ENCODE measurements at regions not wholly inside any gene's neighbourhood (a gene's known extent, or its start where the extent isn't known, plus 50 kb on each side); places are given as distances from the start of the nearest gene placed in this dataset.

DNA sequence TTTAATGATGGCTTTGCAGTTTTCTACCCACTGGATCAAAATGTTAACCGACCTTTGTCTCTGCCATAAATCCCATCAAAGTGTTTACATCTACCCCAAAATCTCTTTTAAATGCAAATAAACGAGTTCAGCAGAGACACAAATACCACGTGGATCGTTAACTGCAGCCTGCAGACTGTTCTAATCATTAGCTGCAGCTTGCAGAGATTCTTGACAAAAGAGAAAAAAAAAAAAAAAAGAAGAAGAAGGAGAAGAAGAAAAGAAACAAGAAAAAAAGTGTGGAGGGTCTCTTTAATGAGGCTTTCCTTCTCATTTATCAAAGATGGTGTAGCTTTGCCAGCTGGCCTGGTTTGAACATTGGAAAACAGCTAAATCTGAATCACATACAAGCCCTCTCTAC is 275.7 kb downstream of the NEDD1 start:
- DNase-seq = no peak

DNA sequence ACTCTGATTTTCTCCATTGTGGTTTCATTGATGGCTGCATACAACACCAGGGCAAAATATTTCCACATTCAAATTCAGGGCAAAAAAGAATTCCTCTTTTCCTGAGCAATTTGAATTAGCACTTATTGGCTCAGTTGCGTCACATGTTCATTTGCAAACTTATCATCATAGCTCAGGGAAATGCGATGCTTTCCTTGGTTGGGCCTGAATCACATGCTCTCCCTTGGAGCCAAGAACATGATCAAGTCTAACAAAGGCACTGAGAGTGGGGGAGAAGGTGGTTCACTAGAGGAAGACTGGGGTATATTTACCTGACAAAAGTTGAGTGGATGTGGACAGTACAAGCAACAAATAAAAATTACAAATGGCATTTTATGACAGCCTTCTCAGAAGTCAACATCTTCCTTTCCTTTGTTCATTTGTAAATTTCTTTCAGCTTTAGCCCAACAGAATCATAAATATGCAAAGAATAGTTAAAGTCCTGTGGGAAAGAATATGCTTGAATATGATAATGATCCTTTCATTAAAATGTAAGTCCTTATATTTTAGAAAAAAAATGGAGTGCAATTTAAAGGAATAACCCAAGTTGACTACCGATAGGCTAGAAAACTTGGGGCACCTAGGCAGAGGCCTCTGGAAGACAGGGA is 277.2 kb downstream of the NEDD1 start:
- DNase-seq = no peak

DNA sequence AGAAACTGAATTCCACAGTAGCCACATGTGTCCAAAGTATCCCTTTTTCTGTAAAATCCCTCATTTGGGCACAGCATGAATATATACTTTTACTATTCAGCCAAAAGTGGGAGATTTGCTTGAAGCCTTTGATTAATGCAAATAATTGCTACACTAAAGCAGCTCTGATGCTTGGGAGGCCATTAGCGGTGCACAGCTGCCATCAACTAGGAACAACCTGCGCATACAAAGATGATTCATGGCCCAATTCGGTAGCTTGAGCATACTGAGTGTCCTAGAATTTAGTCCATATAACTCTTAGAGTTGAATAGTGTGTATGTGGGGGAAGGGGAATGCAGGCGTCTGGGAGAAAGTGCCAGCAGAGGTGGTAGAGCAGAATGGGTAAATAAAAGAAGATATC is 277.0 kb upstream of the RMST start:
- no peak for DNase-seq

DNA sequence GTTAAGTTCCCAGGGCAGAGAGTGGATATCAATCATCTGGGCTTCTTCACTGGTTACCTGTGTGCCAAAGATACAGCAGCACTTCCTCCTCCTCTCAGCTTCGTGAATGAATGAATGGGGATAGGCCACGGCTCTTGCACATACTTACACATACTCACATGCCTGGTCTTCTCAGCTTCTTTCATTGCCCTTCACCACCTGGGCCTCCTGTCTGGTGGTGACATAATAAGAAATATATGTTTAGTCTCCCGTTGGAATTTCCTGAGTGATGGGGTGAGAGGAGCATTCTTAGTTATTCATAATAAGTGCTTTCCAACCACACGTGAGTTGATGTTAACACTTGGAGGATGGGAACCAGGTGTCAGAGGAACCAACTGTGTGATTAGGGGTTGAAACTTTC is 268.1 kb upstream of the RMST start:
- no peak for DNase-seq

DNA sequence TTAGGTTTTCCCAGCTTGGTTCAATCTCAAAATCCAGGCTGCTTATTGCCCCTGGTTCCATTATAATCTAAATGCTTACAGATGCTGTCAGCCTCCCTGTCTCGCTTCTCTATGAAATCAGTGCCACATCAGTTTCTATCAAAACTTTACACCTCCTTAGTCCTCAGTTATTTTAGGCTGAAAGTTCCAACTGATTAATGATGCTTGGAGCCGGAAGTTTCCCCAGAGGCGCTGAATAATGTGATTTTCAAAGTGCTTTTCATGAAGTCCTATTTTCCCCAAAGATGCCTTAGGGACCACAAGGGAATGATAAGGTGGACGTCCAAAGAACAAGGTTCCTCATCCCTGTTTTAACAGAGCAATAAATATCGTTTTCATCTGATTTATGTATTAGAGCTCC is 262.4 kb upstream of the RMST start:
- no peak for DNase-seq

DNA sequence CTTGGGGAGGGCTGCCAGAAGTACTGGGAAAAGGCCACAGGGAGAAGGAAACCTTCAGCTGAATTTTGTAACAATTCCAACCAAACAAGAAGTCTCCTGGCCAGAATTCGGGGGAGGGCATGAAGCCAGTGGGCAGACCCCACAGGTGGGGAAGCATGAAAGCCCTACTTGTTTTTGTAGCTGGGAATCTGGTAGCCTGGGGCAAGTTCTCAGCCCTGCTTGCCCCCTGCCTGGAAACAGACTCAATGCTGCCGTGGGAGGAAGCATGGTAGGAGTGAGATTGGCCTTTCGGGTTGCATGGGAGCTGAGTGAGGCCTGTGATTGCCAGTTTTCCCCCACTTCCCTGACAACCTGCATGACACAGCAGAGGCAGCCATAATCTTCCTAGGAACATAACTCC is 259.2 kb upstream of the RMST start:
- no peak for DNase-seq

DNA sequence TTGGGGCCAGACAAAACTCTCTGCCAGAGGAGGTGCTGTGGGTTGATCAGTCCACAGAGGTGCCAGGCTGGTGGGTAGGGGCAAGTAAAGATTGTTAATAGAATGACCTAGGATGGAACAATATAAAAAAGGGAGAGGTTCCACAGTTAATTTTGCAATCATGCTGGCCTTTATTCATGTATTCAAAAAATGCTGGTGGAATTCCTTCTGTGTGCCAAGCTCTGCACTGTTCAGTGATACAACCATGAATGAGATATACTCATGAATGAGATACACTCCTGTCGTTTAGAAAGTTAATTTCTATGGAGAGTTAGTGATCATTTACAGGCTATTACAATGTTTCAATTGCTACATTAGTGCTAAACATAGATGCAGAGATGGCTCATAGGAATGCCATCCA is 252.6 kb upstream of the RMST start:
- DNase-seq = no peak

DNA sequence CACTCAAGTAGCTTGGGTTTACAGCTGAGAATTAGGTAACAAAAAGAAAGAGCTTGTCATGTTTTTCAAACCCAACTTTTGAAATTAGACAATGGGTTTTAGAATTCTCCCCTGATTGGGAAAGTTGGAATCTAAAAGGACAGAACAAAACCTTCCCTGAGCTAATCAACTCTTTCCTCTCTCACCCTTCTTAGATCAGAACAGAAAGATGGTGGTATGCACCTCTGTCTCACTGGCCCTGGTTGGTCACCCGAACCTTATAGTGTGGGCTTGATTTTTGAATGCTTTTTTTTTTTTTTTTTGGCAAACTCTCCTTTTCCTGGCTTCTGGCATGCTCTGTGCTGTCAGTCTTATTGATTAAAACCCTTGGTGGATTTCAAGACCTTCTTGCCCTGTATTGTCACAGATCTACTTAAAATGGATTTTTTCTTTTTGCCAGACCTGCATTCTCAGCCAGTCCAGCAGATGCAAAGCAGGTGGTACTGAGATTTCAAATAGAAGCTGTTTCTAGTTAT is 251.1 kb upstream of the RMST start:
- no peak for DNase-seq

DNA sequence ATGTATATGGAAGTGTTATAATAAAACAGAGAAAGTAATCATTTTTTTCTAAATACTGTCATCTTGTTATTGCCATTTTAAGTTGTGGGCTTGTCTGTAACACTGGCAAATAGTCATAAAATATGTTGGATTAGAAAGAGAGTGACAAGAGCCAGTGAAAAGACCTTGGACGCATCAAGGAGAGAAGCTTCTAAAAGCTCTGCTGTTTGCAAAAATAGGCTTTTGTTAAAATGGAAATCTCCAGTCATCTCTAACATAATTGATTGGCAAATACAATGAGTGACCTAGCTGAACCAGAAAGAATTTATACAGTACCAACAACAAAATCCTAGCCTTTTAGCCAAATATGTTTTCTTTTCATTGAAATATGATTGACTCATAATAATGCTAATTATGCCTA is 245.8 kb upstream of the RMST start:
- no peak for DNase-seq

DNA sequence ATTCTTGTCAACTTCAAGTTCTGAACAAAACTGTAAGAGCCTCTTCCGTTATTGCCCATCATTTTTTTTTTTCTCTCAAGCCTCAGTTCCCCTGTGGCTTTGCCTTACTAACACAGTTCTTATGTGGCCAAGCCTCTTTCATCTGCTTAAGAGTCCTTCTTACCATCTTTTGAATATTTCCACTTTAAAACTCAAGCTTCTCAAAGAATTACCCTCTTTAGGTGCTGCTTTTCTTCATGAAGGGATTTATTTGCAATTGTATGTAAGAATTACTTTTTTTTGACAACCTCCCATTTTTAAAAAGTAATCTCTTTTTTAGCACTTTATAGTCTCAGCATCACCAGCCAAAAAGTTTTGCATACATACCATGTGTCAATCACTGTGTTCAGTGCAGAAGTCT is 240.2 kb upstream of the RMST start:
- DNase-seq = no peak

DNA sequence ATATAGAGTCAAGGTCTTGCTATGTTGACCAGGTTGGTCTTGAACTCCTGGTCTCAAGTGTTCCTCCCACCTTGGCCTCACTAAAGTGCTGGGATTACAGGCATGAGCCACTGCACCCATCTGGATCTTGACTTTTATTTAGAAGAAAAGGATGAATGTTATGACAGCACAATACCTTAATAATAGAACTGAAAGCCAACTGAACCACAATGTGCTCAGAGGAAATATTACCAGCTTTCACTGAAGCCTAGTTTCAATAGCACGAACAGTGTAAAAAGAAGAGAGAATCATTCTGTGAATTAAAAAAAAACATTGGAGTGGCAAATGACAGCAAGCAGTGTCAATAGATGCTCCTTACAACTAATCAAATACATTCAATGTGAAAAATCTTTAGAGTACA is 239.2 kb upstream of the RMST start:
- no peak for DNase-seq

DNA sequence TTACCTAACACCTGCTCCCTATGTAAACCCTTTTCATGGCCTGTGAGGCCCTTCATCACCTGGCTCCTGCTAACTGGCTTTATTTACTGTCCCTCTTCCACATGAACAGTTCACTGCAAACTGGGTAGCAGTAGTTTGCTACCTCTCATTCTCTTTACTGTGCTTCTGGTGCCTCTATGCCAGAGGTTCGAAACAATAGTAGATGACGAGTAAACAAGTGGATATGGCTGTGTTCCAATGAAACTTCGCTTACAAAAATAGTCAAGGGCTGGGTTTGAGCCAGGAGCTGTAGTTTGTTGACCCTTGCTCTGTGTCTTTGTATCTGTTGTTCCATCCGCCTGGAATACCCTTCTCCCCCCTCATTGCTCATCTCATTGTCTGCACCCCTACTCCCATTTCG is 233.6 kb upstream of the RMST start:
- peak; percentile 94 for DNase-seq

DNA sequence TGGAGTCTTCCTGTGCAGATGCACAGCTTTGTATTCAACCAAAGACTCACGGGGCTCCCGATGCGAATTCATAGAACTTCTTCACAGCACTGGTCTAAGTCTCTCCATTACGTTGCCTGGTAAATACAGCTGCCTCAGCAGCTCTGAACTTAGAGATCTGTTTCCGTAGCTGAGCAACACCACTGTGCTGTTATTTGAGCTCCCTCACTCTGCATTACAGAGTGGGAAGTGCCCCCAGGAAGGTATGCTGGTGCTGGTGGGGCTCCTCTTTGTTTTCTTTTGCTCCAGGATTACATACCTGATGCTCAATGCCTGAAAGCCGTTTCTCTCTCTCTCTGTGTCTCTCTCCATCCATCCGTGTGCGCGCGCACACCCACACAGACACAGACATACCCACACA is 227.5 kb upstream of the RMST start:
- DNase-seq = no peak

DNA sequence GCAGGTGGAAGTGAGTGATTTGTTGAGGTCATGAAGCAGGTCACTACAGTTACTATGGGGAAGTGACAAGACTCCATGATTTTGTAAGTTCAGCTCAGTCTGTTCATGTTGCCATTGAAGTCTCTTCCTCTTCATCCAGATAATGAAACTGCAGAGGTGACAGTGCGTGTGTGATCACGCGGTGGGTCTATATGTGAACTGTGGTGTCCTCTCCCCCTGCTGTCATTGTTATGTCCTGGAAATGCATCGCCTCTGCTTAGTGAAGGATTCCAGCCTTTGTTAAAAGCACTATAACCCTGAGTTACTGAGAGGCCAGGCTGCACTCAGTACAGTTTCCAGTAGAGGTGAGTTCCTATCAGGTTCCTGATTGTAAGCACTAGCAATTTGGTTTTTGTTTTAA is 216.2 kb upstream of the RMST start:
- no peak for DNase-seq

DNA sequence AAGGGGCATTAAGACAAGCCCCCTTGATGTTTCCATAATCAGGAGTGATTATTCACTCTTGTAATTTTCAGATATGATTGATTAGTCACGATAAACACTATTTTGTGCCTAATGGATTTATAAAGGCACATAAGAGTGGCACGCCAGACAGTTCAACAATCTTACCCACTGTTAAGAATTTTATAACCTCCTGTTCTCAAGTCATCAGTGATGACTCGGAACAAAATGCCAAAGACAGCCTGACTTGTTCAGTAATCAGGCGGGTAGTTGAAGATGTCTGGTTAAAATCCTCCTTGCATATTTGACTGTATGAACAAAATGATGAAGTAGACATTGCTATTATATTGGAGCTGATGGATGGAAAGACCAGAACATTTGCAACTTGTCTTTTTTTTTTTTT is 212.1 kb upstream of the RMST start:
- DNase-seq = no peak

DNA sequence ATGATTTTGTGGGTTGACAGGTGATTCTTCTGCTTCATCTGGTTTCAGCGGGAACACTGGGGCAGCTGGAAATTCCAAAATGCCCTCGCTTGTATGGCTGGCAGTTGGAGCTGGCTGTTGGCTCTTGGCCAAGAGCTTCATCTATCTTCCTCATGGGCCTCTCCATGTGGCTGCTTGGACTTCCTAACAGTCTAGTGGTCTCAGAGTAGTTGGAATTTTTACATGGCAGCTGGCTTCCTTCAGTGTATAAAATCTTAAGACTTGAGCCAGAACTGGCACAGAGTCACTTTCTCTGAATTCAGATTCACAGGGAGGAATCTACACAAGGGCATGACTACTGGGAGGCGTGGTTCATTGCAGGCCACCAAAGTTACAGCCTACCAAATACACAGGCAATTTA is 204.9 kb upstream of the RMST start:
- DNase-seq = no peak

DNA sequence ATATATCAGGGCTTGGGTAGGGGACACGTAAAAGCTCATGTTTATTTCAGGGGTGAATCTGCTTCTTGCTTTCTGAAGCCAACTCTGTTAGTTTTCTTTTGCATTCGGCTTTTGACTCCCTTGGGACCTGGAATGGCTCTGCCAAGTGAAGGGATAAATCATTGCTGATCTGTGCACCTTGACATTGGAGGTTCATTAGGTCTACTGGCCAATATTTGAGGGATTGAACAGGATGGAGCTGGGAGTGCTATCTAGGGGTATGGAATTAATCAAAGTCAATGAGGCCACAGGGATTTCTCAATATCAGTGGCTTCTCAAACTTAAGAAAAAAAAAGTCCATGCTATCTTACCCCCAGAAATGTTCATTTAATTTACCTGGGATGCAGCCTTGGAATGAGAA is 203.5 kb upstream of the RMST start:
- no peak for DNase-seq

DNA sequence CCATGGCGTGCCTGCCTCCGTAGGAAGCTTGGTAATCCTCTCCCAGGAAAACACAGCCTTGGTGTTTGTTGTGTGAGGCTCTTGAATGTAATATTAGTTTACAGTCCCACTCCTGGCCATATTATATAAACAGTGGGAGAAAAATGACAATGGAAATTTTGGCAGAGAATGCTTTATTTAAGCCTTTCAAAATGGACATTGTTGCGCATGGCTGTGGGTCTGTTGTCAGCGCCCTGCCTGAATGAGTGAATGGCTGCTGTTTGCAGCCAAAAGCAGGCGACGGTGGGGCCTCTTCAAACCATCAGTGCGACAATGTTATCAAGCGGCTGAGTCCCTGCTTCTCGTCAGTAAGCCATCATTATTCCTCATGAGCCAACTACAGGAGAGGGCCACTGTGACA is 201.8 kb upstream of the RMST start:
- DNase-seq = no peak

DNA sequence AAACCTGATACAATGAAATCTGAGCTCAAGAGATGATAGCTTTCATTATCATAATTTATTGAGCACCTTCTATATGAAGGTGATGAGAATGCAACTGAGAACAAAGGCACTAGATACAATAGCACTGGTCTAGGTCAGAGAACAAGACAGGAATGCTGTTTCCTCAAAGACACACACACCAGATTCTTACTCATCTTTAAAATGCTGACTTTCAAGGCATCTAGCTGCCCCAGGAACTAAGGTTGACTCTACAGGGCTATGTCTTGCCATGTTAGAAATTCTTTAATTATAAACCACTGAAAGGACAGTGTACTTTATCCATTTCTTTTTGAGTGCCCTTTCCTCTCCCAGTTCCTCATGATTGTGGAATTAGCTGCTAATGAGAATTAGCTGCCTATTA is 195.4 kb upstream of the RMST start:
- no peak for DNase-seq

DNA sequence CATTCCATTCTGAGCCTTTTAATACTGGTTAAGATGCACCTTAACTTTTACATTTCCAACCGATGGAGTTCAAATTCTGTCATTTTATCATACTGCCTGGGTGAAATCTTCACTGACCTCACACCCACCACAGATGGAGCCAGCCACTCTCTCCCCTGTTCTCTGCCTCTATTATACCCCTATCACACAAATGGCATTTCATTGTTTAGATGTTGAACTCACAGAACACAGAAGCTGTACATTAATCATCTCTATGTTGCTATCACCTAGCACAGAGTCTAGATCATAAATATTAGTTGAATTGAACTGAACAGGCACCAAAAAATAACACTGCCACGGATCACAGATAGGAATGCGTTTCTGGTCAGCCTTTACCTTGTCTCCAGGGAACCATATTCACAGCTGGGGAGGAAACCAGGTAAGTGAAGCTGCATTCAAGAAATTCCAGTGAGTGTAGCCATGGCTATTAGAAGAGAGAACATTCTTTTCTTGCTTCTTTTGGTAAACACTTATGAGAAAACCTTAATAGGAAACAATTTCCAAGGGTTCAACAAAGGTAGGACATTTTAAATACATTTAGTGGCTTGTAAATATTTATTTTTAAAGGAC is 194.9 kb upstream of the RMST start:
- no peak for DNase-seq

DNA sequence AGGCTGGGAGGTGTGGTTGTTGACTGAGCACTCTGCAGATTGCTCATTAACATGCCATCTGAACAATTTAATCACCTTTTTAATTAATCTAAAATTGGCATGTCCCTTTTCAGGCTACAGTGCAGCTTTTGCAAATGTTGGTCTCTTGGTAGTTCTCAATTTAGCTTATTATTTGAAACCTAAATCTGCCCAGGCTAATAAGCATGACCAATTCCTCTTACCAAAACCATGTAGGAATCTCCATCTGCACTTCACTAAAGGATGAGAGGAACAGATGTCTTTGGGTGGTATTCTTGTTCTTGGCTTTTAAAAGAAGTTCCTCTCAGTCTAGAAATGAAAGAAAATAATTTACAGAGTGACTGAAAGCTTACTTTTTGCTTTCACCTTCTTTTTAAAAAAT is 190.1 kb upstream of the RMST start:
- DNase-seq = no peak

DNA sequence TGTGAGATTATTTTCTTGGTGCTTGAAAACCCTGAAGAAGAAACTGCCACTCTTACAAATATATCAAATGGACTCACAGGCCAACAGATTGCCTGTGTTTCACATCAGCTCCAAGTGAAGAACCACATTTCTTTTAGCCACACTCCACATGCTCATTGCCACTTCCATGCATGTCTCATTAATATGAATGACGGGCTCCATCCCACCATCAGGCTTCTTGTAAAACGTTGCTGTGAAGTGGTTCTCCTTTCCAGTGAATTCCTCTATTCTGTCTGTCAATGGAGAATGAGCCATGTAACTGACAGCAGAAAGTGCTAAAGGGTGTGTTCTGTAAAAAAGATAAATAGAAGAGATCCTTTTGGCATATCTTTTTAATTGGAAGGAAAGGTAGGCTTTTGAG is 188.2 kb upstream of the RMST start:
- no peak for DNase-seq

DNA sequence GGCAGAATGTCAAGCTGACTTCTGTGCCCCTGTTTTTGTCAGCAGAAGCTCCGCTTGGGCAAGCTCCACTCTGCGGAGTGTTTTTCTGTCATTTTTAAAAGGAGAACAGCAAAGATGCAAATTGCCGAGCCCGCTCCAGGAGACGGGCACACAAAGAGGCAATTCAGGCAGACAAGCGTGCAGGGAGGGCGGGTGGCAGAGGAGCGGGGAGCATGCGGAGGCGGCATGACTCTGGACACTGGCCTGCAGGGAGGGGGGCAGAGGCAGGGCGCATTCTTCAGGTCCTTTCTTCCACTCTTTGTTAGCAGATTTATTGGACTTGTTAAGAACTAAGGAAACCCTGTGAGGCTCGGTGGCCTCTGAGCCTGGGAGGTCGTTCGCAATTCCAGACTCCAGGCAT is 187.3 kb upstream of the RMST start:
- no peak for DNase-seq

DNA sequence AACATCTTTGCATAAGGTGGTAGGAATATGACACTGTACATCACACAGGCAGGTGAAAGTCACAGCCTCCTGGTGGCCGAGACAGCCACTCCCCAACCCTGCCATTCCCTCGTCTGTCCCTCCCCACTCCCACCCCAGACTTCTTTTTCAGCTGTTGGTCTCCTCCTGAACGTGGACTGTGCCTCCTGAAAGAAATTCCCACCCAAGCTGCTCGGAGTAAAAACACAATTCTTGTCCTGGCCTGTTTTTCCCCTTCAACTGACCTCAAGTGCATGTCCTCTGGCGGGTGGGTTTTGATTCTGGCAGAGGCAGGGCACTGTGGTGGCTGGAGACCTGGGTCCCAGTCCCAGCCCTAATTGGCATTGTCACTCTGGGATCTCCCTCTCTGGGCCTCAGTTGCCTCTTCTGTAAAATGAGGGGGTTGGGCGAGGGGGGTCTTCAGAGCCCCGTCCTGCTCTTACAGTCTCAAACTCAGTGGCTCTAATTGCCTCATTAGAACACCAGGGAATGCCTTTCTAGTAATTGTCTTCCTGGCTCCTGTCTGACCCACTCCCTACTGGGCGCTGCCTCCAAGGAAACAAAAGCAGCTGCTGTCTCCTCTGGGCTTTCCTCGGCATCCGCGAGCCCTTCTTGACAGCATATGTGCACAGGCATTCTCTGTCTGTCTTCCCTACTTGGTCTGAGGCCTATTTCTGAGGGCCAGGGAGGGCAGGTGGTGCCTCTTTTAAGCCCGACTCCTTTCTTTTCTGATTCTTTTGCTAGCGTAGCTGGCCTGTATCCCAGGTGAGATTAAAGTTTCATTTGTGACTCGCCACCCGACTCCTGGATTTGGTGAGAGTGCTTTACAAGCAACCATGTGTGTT is 186.6 kb upstream of the RMST start:
- no peak for DNase-seq
